Spleen (tissue), 3 donors: ENCODE measurements at regions not wholly inside any gene's neighbourhood (a gene's known extent, or its start where the extent isn't known, plus 50 kb on each side); places are given as distances from the start of the nearest gene placed in this dataset.

Experiments used
- POLR2A ChIP-seq, 3 donors: fragments of 450-650 bp; IDR thresholded peaks; one replicate each; pipeline ENCODE4 v1.5.1; 2017; ENCODE audit warnings: antibody characterized with exemption in 3 of 3, mild to moderate bottlenecking in 1 of 3
- POLR2AphosphoS5 ChIP-seq, 3 donors: sonication (generic); formaldehyde crosslinking; IDR thresholded peaks; one replicate each; pipeline ENCODE4 v1.5.1; 2017; ENCODE audit warnings: antibody characterized with exemption in 3 of 3

DNA sequence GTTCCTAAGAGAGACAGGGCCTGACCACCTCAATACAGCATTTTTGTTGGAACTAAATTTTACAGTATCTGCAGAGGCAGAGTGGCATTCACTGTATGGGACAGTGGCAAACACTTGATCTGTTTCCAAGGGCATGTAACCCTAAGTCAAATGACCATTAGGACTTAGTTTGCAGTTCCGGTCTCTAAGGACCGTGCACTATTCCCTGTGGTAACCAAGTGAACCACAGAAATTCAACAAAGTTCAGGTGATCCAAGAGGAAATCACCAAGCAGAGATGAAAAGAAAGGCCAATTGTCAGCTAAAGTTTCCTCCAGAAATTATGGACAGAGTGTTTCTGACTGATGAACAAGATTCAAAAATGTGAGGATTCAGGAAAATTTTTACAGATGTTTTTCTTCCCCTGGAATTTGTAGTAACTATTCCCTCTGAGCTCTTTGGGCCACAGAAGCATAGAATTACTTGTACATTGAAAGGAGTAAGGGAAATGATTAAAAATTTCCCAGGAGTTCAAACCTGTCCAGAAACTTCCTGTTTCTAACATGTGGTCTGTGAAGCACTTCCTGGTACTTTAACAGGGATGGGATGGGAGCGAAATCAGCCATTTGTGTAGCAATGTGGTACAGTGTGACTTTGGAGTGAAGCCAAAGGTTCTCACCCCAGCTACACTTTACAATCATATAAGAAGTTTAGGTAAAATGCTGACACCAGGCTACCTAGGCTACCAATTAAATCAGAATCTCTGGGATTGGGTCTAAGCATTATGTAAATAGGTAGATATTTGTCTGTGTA is 266.1 kb upstream of the MAP3K1 start:
- TF ChIP-seq POLR2AphosphoS5 (IDR thresholded peaks at IDR 0.05) (no peak), POLR2A (IDR thresholded peaks at IDR 0.05) (no peak)
